Brain microvascular endothelial cell (primary cell): ENCODE measurements at regions not wholly inside any gene's neighbourhood (a gene's known extent, or its start where the extent isn't known, plus 50 kb on each side); places are given as distances from the start of the nearest gene placed in this dataset.
"Not testable (repeated sequence)": the region's sequence is repeated elsewhere in the genome, so short reads cannot be mapped to it uniquely, and the experiment has no call there.

Source experiments
- DNase-seq: peaks from one replicate; pipeline ENCODE4 v3.0.0-alpha.2; 2020
- H3K27ac ChIP-seq: fragments of 250-450 bp; sonication (Bioruptor Pico); 2 replicates; pipeline ENCODE4 v1.5.1; 2020; ENCODE audit warnings: mild to moderate bottlenecking, moderate library complexity
- H3K27me3 ChIP-seq: fragments of 250-450 bp; sonication (Bioruptor Pico); replicated peaks from 2 replicates; pipeline ENCODE4 v1.5.1; 2020; ENCODE audit warnings: mild to moderate bottlenecking
- H3K36me3 ChIP-seq: fragments of 250-450 bp; sonication (Bioruptor Pico); replicated peaks from 2 replicates; pipeline ENCODE4 v1.5.1; 2020; ENCODE audit warnings: mild to moderate bottlenecking
- H3K4me3 ChIP-seq: 2 replicates; pipeline ENCODE4 v1.5.1; 2011; ENCODE audit warnings: low read depth, mild to moderate bottlenecking, control low read depth, low read length, moderate library complexity
- in situ Hi-C: cut with HindIII; loops from 2 replicates; pipeline ENCODE4 v1.10.0; 2017; ENCODE audit warnings: low sequenced_read_pairs, low pct_ligation_motif_present
- TF ChIP-seq, protein P1 (sequence below): IDR thresholded peaks from 2 replicates; pipeline ENCODE4 v1.5.1; 2011; ENCODE audit warnings: low read depth, mild to moderate bottlenecking, moderate library complexity, low read length, control low read depth, inconsistent platforms; ENCODE audit errors: missing control alignments

DNA sequence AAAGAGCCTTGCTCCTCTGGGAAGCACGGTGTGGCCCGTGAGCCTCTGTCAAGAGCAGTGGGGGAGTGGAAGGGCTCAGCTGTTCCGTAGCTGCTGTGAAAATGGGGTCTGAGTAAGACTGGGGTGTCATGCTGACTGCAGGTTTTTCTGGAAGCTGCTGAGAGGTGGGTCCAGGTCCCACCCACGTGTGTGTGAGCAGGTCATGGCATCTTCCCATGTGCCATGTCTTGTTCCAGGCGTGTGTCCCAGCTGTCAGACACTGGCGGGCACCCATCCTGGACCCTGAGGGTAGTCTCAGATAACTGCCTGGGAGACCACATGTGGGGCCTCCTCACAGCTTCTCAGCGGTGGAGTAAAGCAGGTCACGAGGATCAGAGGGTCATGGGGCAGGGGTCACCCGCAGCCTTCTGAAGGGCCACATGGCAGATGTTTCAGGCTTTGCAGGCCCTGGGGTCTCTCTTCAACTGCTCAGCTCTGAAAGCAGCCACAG lies 92.9 kb downstream of the NPIPB11 start:
- TF ChIP-seq, protein P1, sequence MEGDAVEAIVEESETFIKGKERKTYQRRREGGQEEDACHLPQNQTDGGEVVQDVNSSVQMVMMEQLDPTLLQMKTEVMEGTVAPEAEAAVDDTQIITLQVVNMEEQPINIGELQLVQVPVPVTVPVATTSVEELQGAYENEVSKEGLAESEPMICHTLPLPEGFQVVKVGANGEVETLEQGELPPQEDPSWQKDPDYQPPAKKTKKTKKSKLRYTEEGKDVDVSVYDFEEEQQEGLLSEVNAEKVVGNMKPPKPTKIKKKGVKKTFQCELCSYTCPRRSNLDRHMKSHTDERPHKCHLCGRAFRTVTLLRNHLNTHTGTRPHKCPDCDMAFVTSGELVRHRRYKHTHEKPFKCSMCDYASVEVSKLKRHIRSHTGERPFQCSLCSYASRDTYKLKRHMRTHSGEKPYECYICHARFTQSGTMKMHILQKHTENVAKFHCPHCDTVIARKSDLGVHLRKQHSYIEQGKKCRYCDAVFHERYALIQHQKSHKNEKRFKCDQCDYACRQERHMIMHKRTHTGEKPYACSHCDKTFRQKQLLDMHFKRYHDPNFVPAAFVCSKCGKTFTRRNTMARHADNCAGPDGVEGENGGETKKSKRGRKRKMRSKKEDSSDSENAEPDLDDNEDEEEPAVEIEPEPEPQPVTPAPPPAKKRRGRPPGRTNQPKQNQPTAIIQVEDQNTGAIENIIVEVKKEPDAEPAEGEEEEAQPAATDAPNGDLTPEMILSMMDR: no peak
- DNase-seq: no peak
- no peak overlapping the region for H3K4me3 ChIP-seq
- H3K27me3 ChIP-seq: no peaks in the 10 kb centered on the region
- in situ Hi-C loops: no loop called here
- H3K36me3 ChIP-seq: no peaks in the 10 kb centered on the region
- H3K27ac ChIP-seq: no peak overlapping the region

DNA sequence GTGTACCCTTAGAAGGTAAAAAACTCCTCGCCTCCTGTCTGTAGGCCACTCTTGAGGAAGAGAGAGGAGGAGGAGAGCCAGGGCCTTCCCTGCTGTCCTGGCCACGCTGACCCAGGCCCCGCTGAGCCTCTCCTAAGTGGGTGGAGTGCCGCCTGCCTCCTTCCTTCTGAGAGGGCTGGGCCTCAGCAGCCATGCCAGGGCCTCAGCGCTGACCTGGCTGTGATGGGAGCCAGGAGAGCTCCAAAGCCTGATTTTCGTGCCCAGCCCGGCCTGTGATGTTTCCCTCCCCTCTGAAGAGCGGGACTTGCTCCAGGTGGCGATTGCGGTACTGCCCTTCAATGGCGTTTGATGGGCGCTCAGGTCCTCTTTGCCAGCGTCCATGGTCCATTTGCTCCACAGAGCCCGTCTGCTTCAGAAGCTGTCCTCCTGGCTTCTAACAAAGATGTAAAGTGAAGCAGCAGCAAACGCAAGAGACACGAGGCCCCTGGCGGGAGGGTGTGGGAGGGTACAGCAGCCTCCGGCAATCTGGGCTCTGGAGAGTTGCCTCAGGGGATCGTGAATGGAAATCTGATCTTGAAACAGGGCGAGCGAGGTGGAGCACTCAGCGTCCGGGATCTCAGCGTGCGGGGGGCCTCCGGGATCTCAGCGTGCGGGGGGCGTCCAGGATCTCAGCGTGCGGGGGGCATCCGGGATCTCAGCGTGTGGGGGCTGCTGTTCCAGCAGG lies 93.5 kb downstream of the NPIPB11 start:
- in situ Hi-C loops: no loop called here
- Histone ChIP-seq H3K27ac (no peak overlapping the region), H3K27me3 (no peaks in the 10 kb centered on the region), H3K4me3 (no peak overlapping the region), H3K36me3 (no peaks in the 10 kb centered on the region)
- no peak for DNase-seq
- TF ChIP-seq, protein P1: no peak

GRCh38 chr16:29312345-29312675 lies 94.2 kb downstream of the NPIPB11 start:
- DNase-seq, H3K27me3 ChIP-seq, H3K36me3 ChIP-seq, H3K27ac ChIP-seq, H3K4me3 ChIP-seq, in situ Hi-C loops: not testable (repeated sequence)

DNA sequence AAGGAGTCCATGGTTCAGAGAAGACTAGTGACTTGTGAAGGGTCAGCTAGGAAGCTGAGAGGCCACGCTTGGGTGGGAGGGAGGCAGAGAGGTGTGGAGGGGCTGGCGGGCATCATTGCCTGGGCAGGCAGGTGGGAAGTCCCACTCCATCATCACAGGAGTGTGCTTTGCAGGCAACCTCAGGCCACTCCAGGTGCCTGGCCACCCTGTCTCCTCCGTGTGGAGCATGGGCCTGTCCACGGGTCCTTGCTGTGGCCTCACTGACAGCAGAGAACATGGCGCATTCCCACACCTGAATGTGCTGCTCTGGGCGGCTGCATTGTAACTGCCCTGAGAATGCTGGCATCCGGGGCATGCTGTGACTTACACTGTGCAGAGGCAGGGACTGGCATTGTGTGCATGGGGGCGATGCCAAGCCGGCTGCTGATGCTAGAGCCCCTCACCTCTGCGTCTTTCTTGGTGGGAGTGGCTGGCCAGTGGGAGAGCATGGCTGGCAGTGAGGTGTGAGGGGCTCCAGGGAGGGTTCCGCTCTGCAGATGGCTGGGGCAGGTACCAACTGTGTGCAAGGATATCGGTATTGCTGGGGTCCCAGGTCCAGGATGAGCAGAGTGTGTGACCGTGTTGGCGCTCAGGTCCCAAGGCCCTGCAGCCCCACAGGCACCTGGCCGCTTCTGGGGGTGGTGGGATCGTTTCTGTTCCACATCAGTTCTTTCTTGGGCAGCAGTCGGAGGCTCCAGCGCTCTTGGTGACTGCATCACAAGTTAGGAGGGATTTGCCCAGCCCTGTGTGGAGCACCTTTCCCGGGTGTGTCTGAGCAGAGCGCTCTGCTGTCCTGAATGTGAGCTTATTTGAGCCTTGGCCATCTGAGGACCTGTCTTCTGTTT lies 94.8 kb downstream of the NPIPB11 start:
- TF ChIP-seq, protein P1: no peak
- in situ Hi-C loops: no loop called here
- no peak overlapping the region for H3K27ac ChIP-seq
- H3K36me3 ChIP-seq: no peaks in the 10 kb centered on the region
- H3K27me3 ChIP-seq: no peaks in the 10 kb centered on the region
- no peak overlapping the region for H3K4me3 ChIP-seq
- no peak for DNase-seq

GRCh38 chr16:29310852-29311314 lies 95.6 kb downstream of the NPIPB11 start:
- Histone ChIP-seq H3K27me3 (no peaks in the 10 kb centered on the region), H3K27ac (no peak overlapping the region), H3K36me3 (no peaks in the 10 kb centered on the region), H3K4me3 (no peak overlapping the region)
- TF ChIP-seq, protein P1: peak; percentile 31
- no peak for DNase-seq
- in situ Hi-C loops: no loop called here

GRCh38 chr16:29310243-29310642 lies 96.3 kb downstream of the NPIPB11 start:
- H3K27ac ChIP-seq, DNase-seq, H3K27me3 ChIP-seq, in situ Hi-C loops, H3K36me3 ChIP-seq, H3K4me3 ChIP-seq: not testable (repeated sequence)

- H3K27ac ChIP-seq, DNase-seq, in situ Hi-C loops, H3K27me3 ChIP-seq, H3K4me3 ChIP-seq, H3K36me3 ChIP-seq: not testable (repeated sequence)
These were observed 96.9 kb downstream of the NPIPB11 start for GRCh38 chr16:29309601-29310000.
